Activated naive CD8-positive, alpha-beta T cell treated with anti-CD3 and anti-CD28 coated beads, Interleukin-2, amount 50 U/mL, for 16 hours (primary cell): ENCODE measurements at regions not wholly inside any gene's neighbourhood (a gene's known extent, or its start where the extent isn't known, plus 50 kb on each side); places are given as distances from the start of the nearest gene placed in this dataset.
"Not testable (repeated sequence)": the region's sequence is repeated elsewhere in the genome, so short reads cannot be mapped to it uniquely, and the experiment has no call there.

Experiments used
- DNase-seq: peaks from one replicate; pipeline ENCODE4 v3.0.0-alpha.2; 2020; ENCODE audit warnings: low read depth, low spot score

DNA sequence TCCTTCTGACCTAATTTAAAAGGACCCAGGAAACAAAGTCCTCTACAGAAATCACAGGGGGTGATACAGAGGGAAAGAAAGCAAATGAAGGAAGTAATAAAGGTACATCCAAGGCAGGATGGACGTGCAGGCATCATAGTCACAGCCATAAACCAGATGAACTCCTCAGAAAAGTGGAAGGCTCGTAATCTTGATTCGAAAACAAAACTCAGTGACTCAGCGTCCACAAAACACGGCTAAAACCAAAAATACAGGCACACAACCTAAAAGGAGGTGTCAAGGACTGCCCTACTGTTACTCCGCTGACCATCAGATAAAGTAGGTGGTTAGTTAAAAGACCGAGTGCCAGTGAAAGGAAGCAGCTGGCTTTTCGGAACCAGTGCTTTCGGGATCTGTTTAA lies 81.5 kb downstream of the TRIM69 start:
- DNase-seq: not testable (repeated sequence)

DNA sequence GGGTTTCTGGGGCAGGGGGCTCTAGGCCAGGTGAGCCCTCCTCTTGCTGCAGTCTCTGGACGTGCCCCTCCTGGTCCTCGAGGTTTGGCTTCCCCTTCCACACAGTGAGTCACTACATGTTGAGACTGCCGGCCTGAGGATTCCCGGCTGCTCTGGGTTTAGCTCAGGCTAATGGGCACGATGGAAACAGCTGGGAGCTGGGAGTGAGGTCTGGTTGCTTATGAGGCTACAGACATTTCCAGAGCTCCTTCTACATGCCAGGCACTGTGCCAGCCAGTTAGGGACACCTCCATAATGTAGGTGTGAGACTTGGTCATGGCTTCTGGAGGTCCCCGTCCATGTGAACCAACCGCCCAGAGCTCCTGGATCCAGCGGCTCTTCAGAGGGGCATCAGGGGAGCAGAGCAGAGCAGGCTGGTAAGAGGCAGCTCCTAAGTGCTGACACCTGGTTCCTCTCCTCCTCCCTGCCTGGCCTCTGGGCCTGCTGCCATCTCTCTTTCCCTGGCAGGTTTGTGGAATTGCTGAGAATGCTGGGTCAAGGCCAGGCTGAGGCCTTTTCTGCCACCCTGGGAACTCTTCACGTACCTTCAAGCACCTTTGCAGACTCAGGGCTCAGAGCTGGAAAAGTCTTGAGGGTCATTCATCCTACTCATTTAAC lies 83.1 kb downstream of the TRIM69 start:
- not testable (repeated sequence) for DNase-seq

DNA sequence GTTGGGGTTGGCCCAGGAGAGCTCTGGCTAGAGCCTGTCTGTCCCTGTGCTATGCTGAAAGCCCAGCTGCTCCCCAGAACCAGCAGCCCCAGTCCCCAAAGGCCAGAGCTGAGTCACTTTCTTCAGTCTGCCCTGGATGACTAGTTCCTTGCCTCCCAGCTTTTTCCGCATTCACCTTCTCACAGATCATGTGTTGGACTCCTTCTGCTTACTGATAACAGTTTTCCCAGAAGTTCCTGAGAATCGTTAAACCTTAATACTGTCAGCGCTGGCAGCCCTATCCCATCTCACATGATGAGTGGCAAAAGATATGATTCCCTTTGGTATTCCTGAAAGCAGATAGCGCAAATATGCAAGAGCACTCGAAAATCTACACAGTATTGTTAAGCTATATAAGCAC lies 84.2 kb downstream of the TRIM69 start:
- not testable (repeated sequence) for DNase-seq

DNA sequence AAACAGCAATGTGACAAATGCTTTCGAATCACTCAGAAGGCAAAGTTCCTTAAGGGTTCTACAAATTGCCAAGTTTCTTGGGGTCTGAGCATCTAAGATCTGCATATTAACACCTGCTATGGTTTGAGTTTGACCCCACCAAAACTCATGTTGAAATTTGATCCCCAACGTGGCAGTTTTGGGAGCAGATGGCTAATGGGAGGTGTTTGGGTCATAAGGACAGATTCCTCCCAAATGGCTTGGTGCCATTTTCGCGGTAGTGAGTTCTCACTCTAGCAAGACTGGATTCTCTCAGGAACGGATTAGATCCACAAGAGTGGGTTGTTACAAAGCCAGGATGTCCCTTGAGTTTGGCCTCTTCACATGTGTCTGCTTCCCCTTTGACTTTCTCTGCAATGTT lies 84.6 kb downstream of the TRIM69 start:
- DNase-seq: not testable (repeated sequence)

GRCh38 chr15:44824277-44825145 lies 88.2 kb downstream of the TRIM69 start:
- DNase-seq: not testable (repeated sequence)

DNA sequence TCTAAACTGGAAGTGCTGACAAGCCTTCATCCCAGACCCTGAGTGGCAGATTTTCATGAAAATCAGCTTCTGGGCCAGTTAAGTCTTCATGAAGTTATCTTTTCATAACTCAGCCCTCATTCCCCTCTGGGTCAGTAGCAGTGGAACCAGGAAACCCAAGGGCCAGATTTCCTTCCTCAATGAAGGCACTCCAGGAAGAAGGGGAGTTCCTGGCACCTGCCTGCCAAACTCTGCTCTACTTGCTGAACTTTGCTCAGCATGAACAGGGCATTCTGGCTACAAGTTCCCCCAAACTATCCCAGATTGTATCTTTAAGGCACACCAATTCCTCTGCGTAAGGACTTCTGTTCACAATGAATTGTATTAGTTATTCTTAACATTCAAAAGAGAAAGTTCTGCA lies 90.3 kb downstream of the TRIM69 start:
- not testable (repeated sequence) for DNase-seq

DNA sequence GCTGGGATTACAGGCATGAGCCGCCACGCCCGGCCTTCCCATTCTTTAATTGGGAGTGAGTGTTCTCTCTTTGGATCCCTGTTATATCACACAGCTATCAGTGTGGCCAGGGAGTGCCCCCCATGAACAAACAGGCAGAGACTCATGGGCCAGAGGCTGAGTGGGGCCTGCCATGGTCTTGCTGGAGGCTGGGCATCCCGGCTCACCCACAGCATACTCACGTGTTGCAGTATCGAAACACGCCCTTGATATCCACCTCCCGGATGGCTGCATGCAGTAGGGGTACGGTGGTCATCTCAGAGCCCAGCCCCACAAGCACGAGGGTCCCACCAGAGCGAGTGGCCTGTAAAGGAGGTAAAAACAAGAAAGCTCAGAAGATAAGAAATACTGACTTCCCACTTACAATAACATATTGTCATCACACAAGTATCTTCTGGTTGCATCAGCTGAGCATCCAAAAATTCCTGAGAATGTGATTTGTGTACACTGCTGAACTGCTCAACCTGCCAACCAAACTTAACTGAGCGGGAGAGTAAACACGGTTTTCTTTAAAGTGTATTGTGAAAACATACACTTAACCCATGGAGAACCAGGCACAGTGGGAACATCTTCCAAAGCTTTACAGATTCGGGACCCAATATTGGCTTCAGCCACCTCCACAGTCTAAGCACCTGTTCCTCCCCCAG lies 92.0 kb downstream of the TRIM69 start:
- DNase-seq: not testable (repeated sequence)

DNA sequence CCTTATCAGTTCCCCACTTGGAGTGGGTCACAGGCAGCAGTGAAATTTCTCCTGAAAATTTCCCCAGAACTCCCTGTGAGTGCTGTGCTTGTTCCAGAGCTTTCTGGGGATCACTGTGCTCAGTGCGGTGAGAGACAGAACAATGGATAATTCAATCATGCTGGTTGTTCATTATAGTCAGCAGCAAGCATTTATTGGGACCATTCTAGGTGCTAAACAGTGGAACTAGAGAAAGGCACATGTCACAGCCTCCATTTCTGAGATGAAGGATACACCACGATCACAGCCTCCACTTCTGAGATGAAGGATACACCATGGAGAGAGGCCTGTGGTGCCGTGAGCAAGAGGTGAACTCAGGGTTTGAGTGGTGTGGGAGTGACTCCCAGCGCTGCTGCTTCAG lies 92.8 kb downstream of the TRIM69 start:
- not testable (repeated sequence) for DNase-seq

- not testable (repeated sequence) for DNase-seq
These were observed 94.5 kb downstream of the TRIM69 start for GRCh38 chr15:44830692-44831408.

- not testable (repeated sequence) for DNase-seq
These were observed 95.0 kb downstream of the TRIM69 start for GRCh38 chr15:44831409-44831741.

GRCh38 chr15:44832133-44832532 lies 95.8 kb downstream of the TRIM69 start:
- DNase-seq: not testable (repeated sequence)

DNA sequence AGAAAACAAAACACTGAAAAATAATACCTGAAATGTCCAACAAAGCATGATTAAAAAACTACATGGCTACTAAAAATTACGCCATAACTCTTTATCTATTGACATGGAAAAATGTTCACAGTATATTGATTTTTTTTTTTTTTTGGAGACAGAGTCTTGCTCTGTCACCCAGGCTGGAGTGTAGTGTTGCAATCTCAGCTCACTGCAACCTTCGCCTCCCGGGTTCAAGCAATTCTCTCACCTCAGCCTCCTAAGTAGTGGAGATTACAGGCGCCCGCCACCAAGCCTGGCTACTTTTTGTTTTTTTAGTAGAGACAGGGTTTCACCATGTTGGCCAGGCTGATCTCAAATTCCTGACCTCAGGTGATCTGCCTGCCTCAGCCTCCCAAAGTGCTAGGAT lies 96.8 kb downstream of the TRIM69 start:
- DNase-seq: not testable (repeated sequence)

- DNase-seq: not testable (repeated sequence)
These were observed 97.4 kb downstream of the TRIM69 start for GRCh38 chr15:44833761-44834160.

- DNase-seq: not testable (repeated sequence)
These were observed 98.8 kb downstream of the TRIM69 start for GRCh38 chr15:44835082-44835481.

DNA sequence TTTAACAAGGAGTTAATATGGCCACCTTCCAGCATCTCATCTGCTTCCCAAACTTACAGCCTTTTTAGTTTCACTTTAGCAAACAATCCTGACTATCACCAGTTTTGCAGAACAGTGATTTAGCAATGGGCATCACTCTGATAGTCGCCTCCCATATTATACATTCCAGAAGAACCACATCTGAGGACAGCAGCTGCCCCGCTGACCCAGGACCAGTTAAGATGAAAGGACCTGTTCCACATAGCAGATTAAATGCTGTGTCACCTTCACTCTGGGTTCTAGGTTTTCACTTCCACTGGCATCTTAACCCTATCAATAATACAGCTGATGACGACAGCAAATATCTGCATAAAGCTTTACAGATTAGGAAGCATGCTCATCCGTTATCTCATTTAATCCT lies 99.8 kb downstream of the TRIM69 start:
- DNase-seq: no peak

DNA sequence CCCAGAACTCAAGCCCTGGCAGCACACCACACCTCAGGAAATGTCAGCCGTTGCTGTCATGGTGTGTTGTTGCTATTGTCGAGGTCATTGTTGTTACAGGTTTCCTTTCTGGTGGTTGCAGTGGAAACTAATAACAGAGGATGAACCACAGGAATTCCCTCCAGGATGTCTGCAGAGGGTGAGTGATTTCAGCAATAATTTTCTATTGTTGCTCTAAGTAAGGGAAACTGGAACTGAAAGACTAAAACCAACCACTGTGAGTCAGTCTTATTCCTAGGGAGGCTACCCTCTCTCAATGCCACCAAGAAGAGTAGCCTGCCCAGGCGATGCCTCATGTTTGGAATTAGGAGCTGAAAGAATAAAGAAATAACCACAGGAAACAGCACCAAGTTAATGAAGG lies 102.6 kb downstream of the TRIM69 start:
- DNase-seq: not testable (repeated sequence)

GRCh38 chr15:44841762-44842161 lies 105.4 kb downstream of the TRIM69 start:
- DNase-seq: not testable (repeated sequence)

DNA sequence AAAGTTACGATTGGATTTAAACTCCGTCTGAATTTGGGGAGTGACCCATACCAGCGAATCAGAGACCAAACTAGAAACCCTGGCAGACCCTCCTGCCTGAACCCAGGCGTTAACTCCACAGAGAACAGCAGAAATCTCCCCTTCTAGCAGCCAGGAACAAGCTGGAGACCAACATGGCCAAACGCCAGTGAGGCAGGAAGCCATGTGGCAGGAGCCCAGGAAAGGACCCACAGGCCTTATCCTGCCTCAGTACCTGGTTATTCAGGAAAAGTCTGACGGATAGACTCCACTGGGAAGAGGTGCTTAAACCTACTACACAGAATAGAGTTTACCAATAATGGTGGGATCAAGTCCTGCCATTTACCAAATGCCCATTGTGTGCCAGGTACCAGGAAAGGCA lies 106.6 kb downstream of the TRIM69 start:
- not testable (repeated sequence) for DNase-seq

GRCh38 chr15:44844936-44845335 lies 108.6 kb downstream of the TRIM69 start:
- not testable (repeated sequence) for DNase-seq

GRCh38 chr15:44846156-44846555 lies 109.8 kb downstream of the TRIM69 start:
- DNase-seq: not testable (repeated sequence)

DNA sequence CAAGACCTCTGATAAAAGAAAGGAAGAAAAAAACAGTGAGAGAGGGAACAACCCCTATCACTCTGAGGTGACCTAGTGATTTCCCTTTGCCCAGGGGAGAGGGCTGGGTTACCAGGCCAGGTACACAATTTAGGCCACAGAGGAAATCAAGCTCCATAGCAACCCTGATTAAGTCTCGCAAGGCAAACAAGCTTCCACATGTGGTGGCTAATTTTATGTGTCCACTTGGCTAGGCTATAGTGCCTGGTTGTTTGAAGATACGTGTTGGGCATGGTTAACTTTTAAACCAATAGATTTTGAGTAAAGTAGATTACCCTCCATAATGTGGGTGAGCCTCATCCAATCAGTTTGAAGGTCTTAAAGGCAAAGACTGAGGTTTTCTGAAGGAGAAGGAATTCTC lies 108.9 kb upstream of the TERB2 start:
- DNase-seq: not testable (repeated sequence)

DNA sequence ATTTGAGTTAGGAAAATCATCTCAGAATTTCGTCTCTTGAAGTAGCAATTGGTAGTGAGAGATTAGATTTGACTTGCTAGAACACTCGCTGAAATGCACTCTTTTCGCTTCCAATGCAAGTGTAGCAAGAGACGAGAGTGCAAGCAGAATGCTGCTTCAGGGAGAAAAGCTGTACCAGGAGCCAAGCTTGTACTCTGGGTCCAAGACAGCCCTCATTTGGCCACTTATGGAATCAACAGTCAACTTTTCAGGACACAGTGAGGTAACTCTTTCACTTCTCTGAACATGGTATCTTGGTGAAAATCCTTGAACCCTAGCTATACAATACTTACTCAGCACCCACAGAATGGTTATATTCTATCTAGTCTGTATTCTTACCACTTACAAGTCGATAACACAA lies 107.6 kb upstream of the TERB2 start:
- DNase-seq: not testable (repeated sequence)
